ENCODE measurements at regions not wholly inside any gene's neighbourhood (a gene's known extent, or its start where the extent isn't known, plus 50 kb on each side); places are given as distances from the start of the nearest gene placed in this dataset.

DNA sequence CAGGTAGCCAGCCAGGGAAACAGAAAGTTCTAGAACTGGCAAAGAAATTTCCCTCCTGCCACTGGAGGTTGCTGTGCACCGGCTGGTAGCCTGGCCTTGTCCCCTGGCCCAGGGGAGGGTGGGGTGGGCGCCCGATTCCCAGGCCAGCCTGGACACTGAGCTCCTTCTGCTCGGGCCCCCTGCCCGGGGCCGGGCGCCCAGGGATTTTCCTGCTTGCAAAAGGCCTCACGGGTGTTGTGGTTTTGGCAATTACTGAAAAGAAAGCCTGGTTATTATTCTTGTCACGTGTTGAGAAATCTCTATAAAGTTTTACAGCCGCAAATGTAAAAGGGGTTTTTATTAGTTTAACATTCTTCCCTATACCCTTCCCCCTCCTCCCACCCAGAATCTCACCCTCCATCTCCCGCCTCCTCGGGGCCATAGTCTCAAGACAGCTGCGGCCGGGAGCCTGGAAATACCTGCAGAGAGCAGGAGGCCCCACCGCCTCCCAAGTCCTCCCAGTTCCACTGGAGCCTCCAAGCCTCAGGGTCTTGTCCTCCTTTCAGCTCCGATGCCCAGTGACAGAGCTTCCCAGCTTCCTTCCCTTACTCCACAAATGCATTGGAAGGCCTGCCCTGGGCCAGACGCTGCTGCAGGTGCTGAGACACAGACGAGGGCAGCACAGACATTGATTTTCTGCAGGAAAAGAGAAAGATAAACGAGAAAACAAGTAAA lies 1515.6 kb downstream of the TBC1D22A start:
- no peak for TF ChIP-seq CTCF (IDR thresholded peaks at IDR 0.05)
- no peak overlapping the region for H3K27ac ChIP-seq

DNA sequence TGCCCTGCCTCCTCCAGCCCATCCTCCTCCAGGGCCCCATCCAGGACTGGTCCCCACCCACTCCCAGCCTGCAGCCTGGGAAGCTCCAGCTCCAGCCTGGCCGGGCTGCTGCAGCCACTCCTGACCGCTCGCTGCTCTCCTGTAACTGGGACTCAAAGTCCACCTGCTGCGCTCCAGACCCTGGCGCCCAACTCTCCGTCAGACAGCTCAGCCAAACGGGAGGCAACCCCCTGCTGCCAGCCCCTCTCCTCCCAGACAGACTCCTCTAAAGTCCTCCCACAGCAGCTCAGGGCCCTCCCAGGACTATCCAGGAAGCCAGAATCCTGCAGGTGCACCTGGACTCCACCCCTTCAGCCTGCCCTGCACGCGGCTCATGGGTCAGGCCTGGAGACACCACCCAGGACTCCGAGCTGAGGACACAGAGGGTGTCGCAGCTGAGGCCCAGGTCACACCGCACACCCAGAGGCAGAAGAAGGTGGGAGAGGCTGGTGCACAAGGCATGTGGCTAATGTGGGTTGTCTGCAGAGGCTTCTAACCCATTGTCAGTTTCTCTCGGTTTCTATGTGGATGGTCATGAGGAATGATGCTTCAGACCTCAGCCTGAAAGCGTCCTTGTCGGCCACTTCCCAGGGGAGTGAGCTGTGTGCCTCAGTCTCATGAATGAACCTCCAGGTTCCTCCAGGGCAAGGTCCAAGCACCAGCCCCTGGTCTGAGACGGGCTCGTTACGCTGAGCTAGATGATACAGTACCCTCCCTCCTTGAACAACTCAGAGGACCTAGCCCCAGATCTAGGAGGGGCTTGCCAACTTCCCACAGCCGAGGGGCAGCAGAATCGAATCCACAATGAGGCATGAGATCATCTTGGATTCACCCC lies 1514.8 kb downstream of the TBC1D22A start:
- Histone ChIP-seq H3K27ac (no peak overlapping the region), H3K4me3 (no peak overlapping the region)
- DNase-seq (ENCODE audit: low spot score) = no peak
- TF ChIP-seq CTCF (IDR thresholded peaks at IDR 0.05) = no peak

More for the DNA sequence above, 1515.6 kb downstream of the TBC1D22A start:
- no peak overlapping the region for H3K4me3 ChIP-seq
- DNase-seq (ENCODE audit: low spot score) = no peak

DNA sequence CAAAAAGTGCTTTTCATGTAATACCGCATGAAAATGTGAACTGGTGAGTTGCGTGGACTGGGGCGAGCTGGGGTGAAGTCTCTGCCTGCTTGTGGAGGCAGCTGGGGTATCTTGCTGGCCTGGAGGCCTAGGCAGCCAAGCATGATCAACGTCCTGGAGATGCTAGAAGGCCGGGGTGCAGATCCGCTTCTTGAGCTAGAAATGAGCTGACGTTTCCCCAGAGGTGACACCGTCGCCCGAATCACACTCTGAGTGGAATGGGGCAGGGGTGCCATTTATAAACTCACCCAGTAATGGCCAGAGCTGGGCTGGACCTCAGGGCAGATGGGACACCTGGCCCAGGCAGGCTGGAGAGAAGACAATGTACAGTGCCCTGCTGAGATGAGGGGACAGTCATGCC lies 1513.0 kb downstream of the TBC1D22A start:
- H3K4me3 ChIP-seq = no peak overlapping the region
- no peak overlapping the region for H3K27ac ChIP-seq
- DNase-seq (ENCODE audit: low spot score) = no peak
- TF ChIP-seq CTCF (IDR thresholded peaks at IDR 0.05) = no peak

DNA sequence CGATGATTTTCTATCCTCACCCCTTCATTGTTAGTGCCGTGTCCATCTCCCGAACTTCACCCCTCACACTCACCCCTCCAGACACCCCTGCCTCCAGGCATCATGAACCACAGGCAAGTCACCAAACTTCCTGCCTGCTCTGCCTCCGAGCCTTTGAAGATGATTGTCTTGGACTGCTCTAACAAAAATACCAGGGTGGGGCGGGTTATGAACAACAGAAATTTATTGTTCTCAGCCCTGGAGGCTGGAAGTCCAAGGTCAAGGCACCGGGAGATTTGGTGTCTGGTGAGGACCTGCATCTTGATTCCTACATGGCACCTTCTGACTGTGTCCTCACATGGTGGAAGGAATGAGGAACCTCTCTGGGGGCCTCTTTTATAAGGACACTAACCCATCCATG lies 1508.3 kb downstream of the TBC1D22A start:
- H3K27ac ChIP-seq = no peak overlapping the region
- no peak overlapping the region for H3K4me3 ChIP-seq
- no peak for TF ChIP-seq CTCF (IDR thresholded peaks at IDR 0.05)
- no peak for DNase-seq (ENCODE audit: low spot score)

- peak; percentile 11 for DNase-seq (ENCODE audit: low spot score)
- no peak for TF ChIP-seq CTCF (IDR thresholded peaks at IDR 0.05)
- Histone ChIP-seq H3K27ac (no peak overlapping the region), H3K4me3 (no peak overlapping the region)
Measured at GRCh38 chr22:48268771-48269552, 1506.5 kb downstream of the TBC1D22A start.

- no peak overlapping the region for H3K27ac ChIP-seq
- TF ChIP-seq CTCF (IDR thresholded peaks at IDR 0.05) = no peak
- peak; percentile 14 for DNase-seq (ENCODE audit: low spot score)
- no peak overlapping the region for H3K4me3 ChIP-seq
Measured at GRCh38 chr22:48268293-48268692, 1505.8 kb downstream of the TBC1D22A start.
